Posterior vena cava (tissue), 2 donors: ENCODE measurements at regions not wholly inside any gene's neighbourhood (a gene's known extent, or its start where the extent isn't known, plus 50 kb on each side); places are given as distances from the start of the nearest gene placed in this dataset.
A peak's percentile ranks its signal among the peaks of the same experiment; 100 is the strongest.
"Not testable (repeated sequence)": the region's sequence is repeated elsewhere in the genome, so short reads cannot be mapped to it uniquely, and the experiment has no call there.

Experiments
- DNase-seq: peaks from one replicate; pipeline ENCODE4 v3.0.0-alpha.2; 2020; ENCODE audit warnings: low spot score
- intact Hi-C, 2 donors: fragments of 100-400 bp; cut with DNase I; formaldehyde crosslinking; loops; one replicate each; pipeline versions ENCODE4 v1.14.1 to v1.14.2; 2022 to 2023
- donor health status: DM: yes; HTN: yes; CAD: no.
- donor health status: DM: yes; HTN: yes; CAD: no.

DNA sequence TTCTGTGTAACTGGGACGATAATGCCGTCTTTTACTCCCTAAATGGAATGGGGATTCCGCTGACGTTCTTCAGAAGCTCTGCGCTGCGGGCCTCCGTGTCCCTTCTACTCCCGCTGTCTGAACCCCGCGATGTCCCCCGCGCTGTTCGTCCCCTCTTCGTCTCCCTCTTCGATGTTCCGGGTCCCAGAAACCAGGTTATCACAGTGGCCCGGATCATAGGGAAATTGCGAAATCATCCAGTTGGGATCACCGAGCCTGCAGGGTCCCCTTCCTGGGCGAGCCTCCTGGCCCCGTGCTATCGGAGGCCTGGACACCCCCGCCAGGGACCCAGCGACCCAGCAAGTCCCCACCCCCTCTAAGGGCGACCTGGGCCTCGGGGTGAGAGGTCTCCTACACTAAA, 154.2 kb downstream of the PPIAL4G start:
- no peak for DNase-seq
- intact Hi-C loops, result no loop called here

DNA sequence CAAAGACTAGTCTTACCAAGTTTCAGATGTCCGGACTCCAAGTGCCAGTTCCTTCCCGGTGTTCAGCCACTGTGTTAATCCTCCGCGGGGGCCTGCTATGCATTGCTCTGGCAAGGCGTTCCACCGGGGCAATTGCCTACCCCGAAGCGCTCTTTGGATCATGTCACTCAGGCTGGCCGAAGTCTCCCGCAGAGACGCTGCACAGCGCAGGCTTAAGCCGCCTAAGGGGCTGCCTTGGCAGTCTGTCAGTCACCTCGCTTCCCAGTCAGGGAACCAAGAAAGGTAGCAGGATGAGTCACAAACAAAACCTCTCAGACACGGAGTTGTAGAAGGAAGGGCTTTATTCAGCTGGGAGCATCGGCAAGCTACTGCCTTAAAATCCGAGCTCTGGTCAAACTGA, 158.1 kb downstream of the PPIAL4G start:
- intact Hi-C loops, DNase-seq: not testable (repeated sequence)

DNA sequence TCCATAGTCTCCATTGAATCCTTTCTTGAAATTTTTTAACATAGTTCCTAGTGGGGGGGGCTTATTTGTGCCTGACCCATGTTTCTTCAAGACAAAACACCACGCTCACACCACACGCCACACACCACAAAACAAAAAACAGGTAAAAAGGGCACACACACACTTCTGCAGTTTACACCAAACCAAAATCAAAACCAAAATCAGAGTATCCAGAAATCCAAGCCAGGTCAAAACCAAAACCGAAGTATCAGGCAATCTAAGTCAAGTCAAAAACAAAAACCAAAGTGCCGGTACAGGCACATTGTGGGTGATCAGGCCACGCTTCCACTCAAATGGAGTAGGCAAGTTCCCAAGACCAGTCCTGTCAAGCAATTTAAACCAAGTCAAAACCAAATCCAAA, 158.6 kb downstream of the PPIAL4G start:
- intact Hi-C loops, DNase-seq: not testable (repeated sequence)

DNA sequence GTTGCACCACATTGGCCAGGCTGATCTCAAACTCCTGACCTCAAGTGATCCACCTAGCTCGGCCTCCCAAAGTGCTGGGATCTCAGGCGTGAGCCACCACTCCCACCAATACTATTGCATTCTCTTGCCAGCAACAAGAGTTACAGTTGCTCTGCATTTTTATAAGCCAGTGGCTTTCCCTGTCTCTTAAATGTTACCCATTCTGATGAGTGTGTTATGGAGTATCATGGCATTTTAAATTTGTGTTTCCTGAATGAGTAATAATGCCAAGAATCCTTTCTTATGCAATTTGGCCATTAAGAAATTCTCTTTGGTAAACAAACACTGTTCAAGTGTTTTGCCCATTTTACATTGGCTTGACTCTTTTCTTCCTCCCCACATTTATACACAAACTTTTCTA, 163.0 kb downstream of the PPIAL4G start:
- DNase-seq, intact Hi-C loops: not testable (repeated sequence)

DNA sequence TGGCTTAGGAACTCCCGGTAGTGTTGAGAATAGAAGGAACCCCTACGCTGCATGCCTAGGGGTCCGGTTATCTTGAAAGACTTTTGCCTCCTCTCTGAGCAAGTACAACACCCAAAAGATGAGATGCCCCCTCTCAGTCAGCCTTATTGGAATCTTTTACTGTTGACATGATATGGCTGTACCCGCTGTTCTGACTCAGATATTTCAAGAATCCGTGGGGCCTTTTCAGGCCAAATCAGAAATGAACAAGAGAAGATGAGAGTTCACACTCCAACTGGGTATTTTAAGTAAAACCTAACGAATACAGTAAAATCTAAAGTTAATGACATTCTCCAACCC, 164.2 kb downstream of the PPIAL4G start:
- intact Hi-C loops, result no loop called here
- DNase-seq, result no peak

DNA sequence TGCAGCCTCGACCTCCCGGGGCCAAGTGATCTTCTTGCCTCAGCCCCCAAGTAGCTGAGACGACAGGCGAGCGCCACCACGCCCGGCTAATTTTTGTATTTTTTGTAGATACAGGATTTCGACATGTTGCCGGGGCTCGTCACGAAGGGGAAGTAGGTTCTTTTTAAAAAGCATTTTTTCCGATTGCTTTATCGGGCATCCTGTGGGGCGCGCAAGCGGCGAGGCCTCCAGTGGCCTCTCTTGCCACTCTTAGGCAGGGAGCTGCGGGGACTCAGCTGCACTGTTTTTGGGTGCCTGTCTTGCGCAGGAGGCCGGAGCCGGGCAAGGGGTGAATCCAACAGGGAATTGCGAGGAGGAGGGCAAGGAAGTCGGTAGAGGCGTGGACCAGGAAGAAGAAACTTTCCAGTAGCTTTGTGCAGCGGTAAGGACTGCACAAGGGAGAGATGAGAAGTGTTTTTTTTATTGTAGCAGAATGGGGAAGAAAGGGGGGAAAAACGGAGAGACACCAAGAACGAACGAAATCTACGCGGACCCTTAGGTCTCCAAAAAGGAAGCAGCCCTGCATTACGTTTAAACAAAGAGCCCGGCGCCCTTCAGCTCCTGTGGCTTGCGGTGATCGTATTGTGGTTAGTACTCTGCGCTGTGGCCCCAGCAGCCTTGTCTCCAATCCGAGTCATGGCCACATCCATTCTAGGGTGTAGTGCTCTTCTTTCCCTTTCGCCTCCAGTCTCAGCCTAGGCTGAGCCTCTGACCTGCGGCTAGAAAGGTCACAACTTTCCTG, 164.8 kb downstream of the PPIAL4G start:
- no peak for DNase-seq
- intact Hi-C loops, result no loop called here

DNA sequence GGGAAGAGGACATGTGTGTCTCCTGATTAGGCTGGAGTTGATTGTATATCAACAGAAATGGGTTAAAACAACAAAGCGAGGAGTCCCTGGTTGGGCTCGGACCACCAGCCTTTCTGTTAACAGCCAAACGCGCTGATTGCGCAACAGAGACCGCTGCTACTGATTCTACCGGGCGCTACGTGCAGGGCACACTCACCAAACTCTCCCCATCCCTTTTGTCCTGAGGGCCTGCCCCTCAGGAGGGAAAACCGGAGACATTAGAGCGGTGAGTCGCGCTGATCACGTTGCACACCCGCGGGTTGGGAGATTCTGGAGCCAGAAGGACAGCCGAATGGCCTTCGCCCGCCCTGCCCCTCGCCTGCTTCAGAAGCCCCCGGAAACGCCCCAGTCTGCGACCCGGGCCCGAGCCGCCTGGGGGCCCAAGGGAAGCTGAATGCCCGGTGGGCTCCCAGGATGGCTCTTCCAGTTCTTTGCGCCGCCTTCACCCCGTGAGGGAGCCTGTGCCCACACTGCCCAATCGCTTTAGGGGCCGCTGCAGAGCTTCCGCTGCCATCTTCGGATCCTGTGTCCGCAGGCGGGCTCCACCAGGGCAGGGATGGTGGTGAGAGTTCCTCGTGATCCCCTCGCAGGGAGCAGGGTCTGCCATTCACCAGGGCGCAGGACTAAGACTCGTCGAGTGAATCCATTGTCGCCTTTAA, 165.4 kb upstream of the NBPF11 start:
- DNase-seq, result no peak
- intact Hi-C loops, result no loop called here

DNA sequence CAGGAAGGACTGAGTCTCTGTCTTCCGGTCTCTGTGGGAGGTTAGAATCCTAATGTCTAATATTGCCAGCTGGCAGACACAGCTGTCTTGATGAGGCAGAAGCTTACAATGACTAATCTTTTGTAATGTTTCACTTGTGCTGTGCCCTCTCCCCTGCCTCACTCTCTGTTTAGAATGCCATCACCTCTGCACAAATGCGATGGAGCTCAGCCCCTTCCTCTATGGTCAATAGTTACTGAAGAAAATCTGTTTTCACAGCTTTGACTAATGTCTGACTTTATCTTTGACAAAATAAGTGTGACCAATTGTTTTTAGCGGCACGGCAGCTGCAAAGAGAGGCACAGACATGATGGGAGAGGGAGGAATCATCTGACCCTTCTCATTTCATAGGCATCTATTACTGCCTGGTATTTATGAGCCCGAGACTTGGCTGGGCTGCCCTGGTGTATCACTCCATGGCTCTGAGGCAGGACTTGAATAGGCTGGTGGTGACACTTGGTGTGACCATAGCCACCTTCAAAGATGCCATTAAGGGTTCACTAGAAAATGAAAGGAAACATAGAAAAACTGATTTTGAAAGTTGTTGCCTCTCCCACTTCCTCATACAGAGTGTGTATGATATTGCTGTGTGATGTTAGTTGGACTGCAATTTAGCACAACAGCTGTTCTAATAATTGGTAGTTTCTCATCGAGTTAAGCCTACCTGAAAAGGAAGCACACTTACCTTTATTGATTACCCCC, 163.2 kb upstream of the NBPF11 start:
- DNase-seq, result no peak
- intact Hi-C loops, result no loop called here

DNA sequence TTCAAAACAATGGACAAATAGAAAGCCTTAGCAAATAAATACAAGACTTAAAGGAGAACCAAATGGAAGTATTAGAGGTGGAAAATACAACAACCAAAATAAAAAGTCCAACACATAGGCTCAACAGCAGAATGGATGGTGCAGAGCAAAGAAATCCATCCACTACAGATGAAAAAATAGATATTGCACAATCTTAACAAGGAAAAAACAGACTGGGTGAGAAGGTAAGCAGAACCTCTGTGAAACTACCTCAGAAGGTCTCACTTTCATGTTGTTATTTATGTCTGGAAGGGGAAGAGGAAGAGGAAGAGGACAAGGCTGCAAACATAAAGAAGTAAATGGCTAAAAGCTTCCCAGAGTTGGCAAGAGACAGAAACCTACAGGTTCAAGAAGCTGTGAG, 158.7 kb upstream of the NBPF11 start:
- intact Hi-C loops, result no loop called here
- DNase-seq, result no peak

DNA sequence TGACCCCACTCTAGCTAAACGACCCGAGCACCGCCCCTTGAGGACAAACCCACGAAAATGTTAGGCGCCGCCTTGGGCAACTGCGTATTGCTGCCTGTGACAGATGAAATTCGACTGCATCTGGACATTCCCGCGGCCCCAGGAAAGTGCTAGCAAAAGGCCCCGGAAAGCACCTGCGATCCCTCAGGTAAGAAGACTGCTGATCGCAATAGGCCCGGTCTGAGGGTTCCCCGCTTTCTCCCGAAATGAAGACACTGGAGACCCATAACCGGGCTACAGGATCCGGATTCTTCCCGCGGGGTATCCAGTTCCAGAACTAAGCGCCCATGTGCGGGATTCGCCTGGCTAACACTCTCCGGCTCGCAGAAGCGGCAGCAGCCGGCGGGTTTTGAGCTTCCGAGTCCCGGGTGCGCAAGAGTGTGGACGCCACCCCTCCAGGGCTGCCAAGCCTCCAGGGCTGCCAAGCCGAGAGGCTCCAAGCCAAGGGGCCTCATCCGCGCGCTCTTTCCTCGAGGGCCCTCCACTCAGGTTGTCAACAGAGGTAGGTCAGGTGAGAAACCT, 157.9 kb upstream of the NBPF11 start:
- peak; percentile 80 for DNase-seq
- intact Hi-C loops, result no loop called here

DNA sequence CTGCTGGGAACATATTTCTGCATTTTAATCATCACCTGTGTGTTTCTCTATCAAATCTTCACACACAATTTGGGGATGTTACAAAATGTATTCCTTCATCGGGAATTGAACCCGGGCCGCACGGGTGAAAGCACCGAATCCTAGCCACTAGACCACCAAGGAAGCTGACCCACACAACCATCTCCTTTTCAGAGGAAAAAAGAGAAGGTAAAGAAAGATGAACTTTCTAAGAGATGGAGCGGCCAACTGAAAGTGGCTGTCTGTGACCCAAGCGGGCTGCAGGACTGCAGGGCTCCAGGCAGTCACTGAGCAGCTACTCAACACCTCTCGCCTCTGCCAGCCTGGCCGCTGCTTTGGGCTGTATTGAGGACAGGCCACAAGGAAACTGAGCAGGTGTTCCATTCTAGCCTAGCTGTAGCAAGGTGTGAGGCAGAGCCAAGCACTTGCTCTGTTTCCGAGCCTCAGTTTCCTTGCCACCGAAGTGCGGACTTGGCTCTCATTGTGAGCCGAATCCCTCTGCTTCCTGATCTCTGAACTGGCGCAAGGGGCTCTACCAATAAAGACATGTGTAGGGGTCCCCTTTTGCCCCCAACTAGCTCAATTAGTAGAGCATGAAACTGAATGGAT, 156.9 kb upstream of the NBPF11 start:
- intact Hi-C loops, result no loop called here
- DNase-seq, result no peak

DNA sequence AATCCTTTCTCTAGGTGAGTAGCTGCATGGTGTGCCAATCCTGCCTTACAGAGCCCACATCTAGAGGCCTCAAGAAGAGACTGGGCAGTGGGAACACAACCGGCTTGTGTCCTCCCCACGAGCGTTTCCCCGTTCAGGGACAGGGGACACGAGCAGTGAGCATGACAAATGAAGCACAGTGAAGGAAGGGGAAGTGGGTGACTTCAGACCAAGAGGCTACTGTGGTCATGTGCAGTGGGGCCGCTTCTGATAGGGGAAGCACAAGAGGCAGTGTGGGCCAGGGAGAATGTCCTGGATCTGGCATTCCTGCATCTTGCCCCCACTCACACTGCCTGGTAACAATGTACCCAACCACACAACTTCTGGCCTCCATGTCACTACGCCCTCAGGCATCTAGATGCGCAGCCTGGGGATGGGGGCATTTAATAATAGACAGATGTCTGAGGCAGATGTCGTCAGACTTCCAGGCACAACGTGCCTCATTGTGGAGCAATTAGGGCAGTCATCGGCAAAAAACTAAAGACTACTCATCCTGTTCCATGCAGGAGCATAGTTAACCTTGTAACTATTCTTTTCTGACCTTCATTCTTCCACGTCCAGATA, 155.6 kb upstream of the NBPF11 start:
- intact Hi-C loops, result no loop called here
- no peak for DNase-seq

DNA sequence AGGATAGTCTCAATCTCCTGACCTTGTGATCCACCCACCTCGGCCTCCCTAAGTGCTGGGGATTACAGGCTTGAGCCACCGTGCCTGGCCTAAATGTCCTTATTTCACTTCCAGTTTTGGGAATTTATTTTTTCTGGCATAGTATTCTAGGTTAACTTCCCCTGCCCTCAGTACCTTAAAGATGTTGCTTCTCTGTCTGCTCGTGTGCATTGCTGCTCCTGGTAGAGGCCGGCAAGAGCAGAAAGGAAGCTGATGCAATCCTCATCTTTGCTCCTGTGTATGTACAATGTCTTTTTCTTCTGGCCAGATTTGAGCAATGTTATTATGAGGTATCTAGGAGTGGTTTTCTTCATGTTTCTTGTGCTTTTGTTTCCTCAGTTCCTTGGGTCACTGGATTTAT, 152.9 kb upstream of the NBPF11 start:
- intact Hi-C loops, DNase-seq: not testable (repeated sequence)

DNA sequence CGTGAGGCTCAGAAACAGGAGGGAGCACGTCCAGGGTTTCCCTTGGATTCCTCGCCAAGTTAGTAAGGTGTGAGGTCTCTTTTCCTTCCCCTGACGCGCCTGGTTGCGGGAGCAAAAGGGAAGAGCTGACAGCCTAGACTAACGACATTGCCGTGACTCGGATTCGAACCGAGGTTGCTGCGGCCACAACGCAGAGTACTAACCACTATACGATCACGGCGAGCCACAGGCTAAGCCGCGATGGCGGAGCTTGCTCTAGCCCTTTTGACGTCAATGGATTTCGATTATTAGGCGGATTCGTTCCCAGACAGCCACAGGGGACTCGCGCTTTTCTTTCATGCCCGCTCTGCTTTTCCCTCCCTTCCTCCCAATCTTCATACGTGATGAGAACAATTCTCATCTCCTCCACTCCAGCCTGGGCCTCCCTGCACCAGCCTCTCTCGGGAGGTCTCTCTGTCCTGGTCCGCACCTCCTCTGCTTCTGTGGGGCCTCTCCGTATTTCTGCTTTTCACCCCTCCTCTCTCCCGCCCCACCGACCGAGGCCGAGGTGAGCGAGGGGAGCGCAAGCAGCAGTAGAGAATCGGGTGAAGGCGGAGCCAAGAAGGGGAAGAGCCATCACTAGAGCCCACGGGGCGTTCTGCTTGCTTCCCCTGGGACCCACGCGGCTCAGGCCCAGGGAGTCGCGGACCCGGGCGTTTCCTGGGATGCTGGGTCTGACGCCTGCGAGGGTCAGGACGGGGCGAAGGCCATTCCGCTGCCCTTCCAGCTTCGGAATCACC, 150.7 kb upstream of the NBPF11 start:
- DNase-seq, result peak; percentile 88
- intact Hi-C loops, result not testable (repeated sequence)

DNA sequence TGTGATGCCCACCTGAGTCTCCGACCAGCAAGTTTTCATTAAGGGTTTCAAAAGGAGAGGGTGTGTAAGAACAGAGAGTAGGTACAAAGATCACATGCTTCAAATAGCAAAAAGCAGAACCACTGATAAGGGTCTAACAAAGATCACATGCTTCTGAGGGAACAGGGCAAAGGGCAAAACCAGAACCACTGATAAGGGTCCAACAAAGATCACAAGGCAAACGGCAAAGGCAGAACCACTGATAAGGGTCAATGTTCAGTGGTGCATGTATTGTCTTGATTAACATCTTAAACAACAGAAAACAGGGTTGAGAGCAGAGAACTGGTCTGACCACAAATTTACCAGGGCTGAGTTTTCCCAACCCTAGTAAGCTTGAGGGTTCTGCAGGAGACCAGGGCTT, 145.8 kb upstream of the NBPF11 start:
- intact Hi-C loops, DNase-seq: not testable (repeated sequence)

DNA sequence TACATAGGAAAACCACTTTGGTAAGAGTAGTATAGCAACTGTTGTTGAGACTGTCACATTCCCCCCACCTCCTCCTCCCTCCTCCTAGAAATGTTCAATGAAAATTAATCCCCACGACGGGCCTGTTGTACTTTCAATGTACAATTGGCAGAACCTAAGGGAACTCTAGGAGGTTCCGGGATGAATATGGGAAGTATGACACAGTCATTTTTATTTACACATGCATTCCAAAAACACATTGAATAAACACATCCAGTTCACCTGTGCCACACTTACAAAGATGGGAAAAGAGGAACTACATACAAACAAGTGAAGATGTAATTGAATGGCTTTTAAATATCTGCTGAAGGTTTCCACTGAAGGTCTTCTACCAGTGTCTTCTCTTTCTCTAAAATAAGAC, 144.4 kb upstream of the NBPF11 start:
- intact Hi-C loops, result no loop called here
- no peak for DNase-seq

DNA sequence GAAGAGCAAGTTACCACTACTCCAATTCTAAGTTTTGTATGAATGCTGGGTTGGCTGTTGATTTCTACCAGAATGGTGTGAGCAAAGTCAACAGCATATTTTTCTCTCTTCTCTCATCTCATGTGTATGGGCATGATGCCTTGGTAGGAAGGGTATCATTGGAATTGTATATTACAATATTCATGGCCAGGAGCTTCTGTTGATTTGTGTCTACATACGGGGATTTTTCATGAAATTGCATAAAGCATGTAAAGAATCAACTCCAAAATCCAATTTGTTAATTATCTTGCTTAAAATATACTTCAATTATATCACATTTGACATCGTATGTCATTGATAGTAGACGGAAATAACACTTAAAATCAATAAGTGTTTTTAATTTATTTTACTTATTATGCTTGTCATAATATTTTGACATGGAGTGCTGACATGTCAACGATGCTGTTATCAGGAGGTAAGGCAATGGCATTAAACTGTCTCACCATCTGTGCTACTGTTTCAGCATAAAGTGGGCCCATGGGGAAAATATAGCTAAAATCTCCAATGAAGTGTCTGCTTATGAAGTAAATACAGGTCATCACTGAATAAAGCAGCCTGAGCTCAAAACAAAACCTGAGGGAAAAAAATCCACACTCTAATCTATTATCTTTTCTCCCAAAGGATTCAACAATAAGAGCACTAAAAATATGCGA, 142.2 kb upstream of the NBPF11 start:
- intact Hi-C loops, result no loop called here
- DNase-seq, result no peak

DNA sequence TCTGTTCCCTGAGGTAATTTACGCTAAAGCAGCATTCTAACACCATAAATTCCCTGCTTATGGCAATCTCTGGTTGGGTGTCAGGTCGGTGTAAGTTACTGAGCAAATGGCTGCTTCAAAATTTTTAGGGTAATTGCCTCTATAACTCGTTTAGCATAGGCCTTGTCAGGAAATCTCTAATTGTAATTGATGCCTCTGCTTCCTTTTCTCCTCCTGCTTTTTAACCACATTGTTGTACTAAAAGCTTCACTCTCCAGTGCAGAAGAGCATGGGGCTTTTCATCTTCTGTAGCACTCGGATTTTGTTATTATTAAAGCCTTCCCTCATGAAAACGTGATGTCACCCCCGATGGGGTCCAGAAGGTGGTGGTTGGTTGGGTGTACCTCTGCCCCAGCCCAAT, 141.6 kb upstream of the NBPF11 start:
- intact Hi-C loops, result loop anchor here in 1 of 2 donors (2.0 kb wide), 1 partner anchor 23 kb away; no protein-coding TSS in a partner anchor

More for the DNA sequence above, 141.6 kb upstream of the NBPF11 start:
- DNase-seq, result no peak
